ENCODE measurements at regions not wholly inside any gene's neighbourhood (a gene's known extent, or its start where the extent isn't known, plus 50 kb on each side); places are given as distances from the start of the nearest gene placed in this dataset.

DNA sequence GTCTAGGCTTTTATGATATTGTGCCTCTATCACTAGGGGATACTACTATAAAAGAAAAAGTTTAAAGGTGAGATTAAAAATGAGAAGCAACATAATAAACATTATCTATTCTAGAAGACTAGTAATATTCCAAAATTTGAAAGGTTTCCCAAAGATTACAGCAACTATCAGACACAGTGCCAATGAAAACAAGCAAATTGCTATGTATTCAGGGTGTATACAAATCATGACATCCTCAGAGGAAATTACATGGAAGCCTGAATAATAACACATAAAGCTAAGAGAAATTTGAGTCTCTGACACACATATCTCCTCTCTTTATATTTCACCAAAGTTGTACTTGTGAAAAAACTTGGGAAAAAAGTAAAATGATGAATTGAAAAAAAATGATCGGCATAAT is 327.0 kb downstream of the SEC23A start:
- TF ChIP-seq CTCF (conservative IDR thresholded peaks at IDR 0.05 in 1 of 2, IDR thresholded peaks at IDR 0.05 in 1 of 2; ENCODE audit: low read depth in 1 of 2, low read length in 2 of 2) = no peak
- TF ChIP-seq EZH2 (IDR thresholded peaks at IDR 0.05; ENCODE audit: low read length, missing control alignments) = no peak
- DNase-seq (ENCODE audit: low read depth in 2 of 2) = no peak

DNA sequence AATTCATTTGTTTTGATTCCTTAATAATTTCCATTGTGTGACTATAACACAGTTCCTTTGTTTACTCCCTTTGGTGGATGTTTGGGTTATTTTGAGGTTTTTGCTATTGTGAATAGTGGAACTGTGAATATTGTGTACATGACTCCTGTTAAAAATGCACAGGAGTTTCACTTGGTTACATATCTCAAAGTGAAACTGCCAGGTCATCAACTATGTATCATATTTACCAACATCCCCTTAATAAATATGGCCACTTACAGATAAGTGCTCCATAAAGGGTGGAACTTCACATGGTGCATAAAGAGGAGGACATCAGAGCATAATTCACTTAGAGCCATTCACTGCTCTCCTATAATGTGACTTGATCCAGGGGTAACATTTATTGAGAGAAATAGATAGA is 328.9 kb downstream of the SEC23A start:
- Histone ChIP-seq H4K20me1 (ENCODE audit: control insufficient read depth, extremely low read depth, insufficient read depth, low read length) (no peaks in the 10 kb centered on the region), H3K36me3 (ENCODE audit: control insufficient read depth, insufficient read depth, low read length) (no peaks in the 10 kb centered on the region), H2AFZ (ENCODE audit: low read length) (no peak overlapping the region), H3K4me2 (ENCODE audit: extremely low read depth, insufficient read depth, low read length) (no peak overlapping the region), H3K27me3 (ENCODE audit: control insufficient read depth, insufficient read depth, low read length) (no peaks in the 10 kb centered on the region), H3K27ac (ENCODE audit: insufficient read depth, low read length) (no peak overlapping the region), H3K9ac (ENCODE audit: insufficient read depth, low read length) (no peak overlapping the region), H3K4me3 (replicated peaks in 1 of 4; ENCODE audit: control extremely low read depth in 1 of 4, insufficient read depth in 1 of 4, low read depth in 3 of 4, low read length in 4 of 4) (no peak overlapping the region), H3K9me3 (ENCODE audit: control insufficient read depth, insufficient read depth, low read depth, low read length) (no peaks in the 10 kb centered on the region), H3K79me2 (ENCODE audit: control insufficient read depth, insufficient read depth, low read length) (no peaks in the 10 kb centered on the region), H3K4me1 (ENCODE audit: control insufficient read depth, extremely low read depth, insufficient read depth, low read length) (no peaks in the 10 kb centered on the region)
- TF ChIP-seq EZH2 (IDR thresholded peaks at IDR 0.05; ENCODE audit: low read length, missing control alignments) = no peak
- no peak for TF ChIP-seq CTCF (conservative IDR thresholded peaks at IDR 0.05 in 1 of 2, IDR thresholded peaks at IDR 0.05 in 1 of 2; ENCODE audit: low read depth in 1 of 2, low read length in 2 of 2)
- DNase-seq (ENCODE audit: low read depth in 2 of 2) = no peak

More for the DNA sequence above, 327.0 kb downstream of the SEC23A start:
- no peaks in the 10 kb centered on the region for H3K36me3 ChIP-seq (ENCODE audit: control insufficient read depth, insufficient read depth, low read length)
- H3K4me2 ChIP-seq (ENCODE audit: extremely low read depth, insufficient read depth, low read length) = no peak overlapping the region
- no peaks in the 10 kb centered on the region for H3K4me1 ChIP-seq (ENCODE audit: control insufficient read depth, extremely low read depth, insufficient read depth, low read length)
- H3K79me2 ChIP-seq (ENCODE audit: control insufficient read depth, insufficient read depth, low read length) = no peaks in the 10 kb centered on the region
- H3K9me3 ChIP-seq (ENCODE audit: control insufficient read depth, insufficient read depth, low read depth, low read length) = no peaks in the 10 kb centered on the region
- H3K27me3 ChIP-seq (ENCODE audit: control insufficient read depth, insufficient read depth, low read length) = no peaks in the 10 kb centered on the region
- no peak overlapping the region for H3K4me3 ChIP-seq (replicated peaks in 1 of 4; ENCODE audit: control extremely low read depth in 1 of 4, insufficient read depth in 1 of 4, low read depth in 3 of 4, low read length in 4 of 4)
- no peak overlapping the region for H2AFZ ChIP-seq (ENCODE audit: low read length)
- no peak overlapping the region for H3K9ac ChIP-seq (ENCODE audit: insufficient read depth, low read length)
- no peak overlapping the region for H3K27ac ChIP-seq (ENCODE audit: insufficient read depth, low read length)
- H4K20me1 ChIP-seq (ENCODE audit: control insufficient read depth, extremely low read depth, insufficient read depth, low read length) = no peaks in the 10 kb centered on the region

DNA sequence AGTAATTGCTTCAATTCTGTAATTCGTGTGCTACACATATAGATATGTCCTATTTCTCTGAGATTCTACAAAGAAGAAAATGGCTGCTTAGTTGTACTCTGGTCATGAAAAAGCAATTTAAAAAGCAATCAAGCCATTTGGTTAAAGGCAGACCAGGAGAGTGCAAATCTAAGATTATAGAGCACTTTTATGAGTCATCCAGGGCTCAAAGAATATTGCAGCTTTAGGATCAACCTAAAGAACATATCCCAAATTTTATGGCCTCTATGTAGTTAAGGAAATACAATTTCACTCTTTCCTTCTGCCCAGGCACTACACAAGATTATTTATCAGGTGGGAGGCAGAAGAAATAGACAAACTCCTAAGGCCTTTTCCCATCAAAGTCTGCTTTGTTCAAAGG is 332.8 kb downstream of the SEC23A start:
- H3K9ac ChIP-seq (ENCODE audit: insufficient read depth, low read length) = no peak overlapping the region
- no peak overlapping the region for H3K27ac ChIP-seq (ENCODE audit: insufficient read depth, low read length)
- no peaks in the 10 kb centered on the region for H3K4me1 ChIP-seq (ENCODE audit: control insufficient read depth, extremely low read depth, insufficient read depth, low read length)
- no peak overlapping the region for H3K4me3 ChIP-seq (replicated peaks in 1 of 4; ENCODE audit: control extremely low read depth in 1 of 4, insufficient read depth in 1 of 4, low read depth in 3 of 4, low read length in 4 of 4)
- no peaks in the 10 kb centered on the region for H3K36me3 ChIP-seq (ENCODE audit: control insufficient read depth, insufficient read depth, low read length)
- no peaks in the 10 kb centered on the region for H3K9me3 ChIP-seq (ENCODE audit: control insufficient read depth, insufficient read depth, low read depth, low read length)
- no peak overlapping the region for H3K4me2 ChIP-seq (ENCODE audit: extremely low read depth, insufficient read depth, low read length)
- H3K79me2 ChIP-seq (ENCODE audit: control insufficient read depth, insufficient read depth, low read length) = no peaks in the 10 kb centered on the region
- no peaks in the 10 kb centered on the region for H4K20me1 ChIP-seq (ENCODE audit: control insufficient read depth, extremely low read depth, insufficient read depth, low read length)
- H3K27me3 ChIP-seq (ENCODE audit: control insufficient read depth, insufficient read depth, low read length) = no peaks in the 10 kb centered on the region
- H2AFZ ChIP-seq (ENCODE audit: low read length) = no peak overlapping the region
- no peak for TF ChIP-seq EZH2 (IDR thresholded peaks at IDR 0.05; ENCODE audit: low read length, missing control alignments)
- no peak for TF ChIP-seq CTCF (conservative IDR thresholded peaks at IDR 0.05 in 1 of 2, IDR thresholded peaks at IDR 0.05 in 1 of 2; ENCODE audit: low read depth in 1 of 2, low read length in 2 of 2)
- no peak for DNase-seq (ENCODE audit: low read depth in 2 of 2)

All from fibroblast of lung (primary cell).